ENCODE measurements at regions not wholly inside any gene's neighbourhood (a gene's known extent, or its start where the extent isn't known, plus 50 kb on each side); places are given as distances from the start of the nearest gene placed in this dataset.

DNA sequence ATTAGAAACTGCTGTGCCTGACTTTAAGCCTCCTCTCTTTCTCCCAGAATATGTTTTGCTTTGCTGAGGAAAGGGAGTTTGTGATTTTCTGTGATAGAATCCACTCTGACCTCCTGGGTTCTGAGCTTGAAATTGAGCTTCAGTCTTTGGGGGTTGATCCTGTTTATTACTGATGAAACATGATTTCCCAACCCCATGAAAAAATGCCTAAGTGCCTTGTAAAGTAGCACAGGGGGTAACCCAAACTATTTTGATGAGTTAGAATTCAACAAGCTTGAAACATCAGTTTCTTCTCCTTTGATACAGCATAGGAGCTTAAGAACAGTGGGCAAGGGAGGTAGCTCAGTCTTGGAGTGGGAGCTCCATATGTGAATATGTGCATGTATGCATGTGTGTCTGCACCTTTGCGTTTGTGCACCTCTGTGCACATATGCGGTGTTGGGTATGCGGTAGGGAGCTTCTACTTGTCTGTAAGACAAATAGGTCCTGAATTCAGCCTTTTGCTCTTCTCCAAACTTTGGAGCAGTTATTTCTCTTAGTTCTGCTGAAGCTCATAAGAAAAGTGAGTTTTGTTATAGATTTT, 364.6 kb downstream of the OSR1 start:
- TF ChIP-seq, protein P1, sequence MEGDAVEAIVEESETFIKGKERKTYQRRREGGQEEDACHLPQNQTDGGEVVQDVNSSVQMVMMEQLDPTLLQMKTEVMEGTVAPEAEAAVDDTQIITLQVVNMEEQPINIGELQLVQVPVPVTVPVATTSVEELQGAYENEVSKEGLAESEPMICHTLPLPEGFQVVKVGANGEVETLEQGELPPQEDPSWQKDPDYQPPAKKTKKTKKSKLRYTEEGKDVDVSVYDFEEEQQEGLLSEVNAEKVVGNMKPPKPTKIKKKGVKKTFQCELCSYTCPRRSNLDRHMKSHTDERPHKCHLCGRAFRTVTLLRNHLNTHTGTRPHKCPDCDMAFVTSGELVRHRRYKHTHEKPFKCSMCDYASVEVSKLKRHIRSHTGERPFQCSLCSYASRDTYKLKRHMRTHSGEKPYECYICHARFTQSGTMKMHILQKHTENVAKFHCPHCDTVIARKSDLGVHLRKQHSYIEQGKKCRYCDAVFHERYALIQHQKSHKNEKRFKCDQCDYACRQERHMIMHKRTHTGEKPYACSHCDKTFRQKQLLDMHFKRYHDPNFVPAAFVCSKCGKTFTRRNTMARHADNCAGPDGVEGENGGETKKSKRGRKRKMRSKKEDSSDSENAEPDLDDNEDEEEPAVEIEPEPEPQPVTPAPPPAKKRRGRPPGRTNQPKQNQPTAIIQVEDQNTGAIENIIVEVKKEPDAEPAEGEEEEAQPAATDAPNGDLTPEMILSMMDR (IDR thresholded peaks at IDR 0.05): no peak
- TF ChIP-seq POLR2A (IDR thresholded peaks at IDR 0.05) (no peak), POLR2AphosphoS5 (IDR thresholded peaks at IDR 0.05) (no peak), EP300 (IDR thresholded peaks at IDR 0.05) (no peak)

Measured in gastroesophageal sphincter (tissue), 3 donors.